Activated CD4-positive, alpha-beta T cell treated with anti-CD3 and anti-CD28 coated beads for 36 hours (primary cell): ENCODE measurements at regions not wholly inside any gene's neighbourhood (a gene's known extent, or its start where the extent isn't known, plus 50 kb on each side); places are given as distances from the start of the nearest gene placed in this dataset.
"Not testable (repeated sequence)": the region's sequence is repeated elsewhere in the genome, so short reads cannot be mapped to it uniquely, and the experiment has no call there.

Experiments
- ATAC-seq: fragments of 200-7000 bp; cut with Tn5 transposase; one replicate; pipeline ENCODE4 v1.10.0; 2021; ENCODE audit warnings: mild to moderate bottlenecking, moderate library complexity
- CTCF ChIA-PET: fragments of 350-600 bp; sonication (Branson Sonifier 250); formaldehyde crosslinking; loops from one replicate; lab custom pipeline; 2021; ENCODE audit warnings: antibody characterized with exemption; lab: Charles Lee
- POLR2A ChIA-PET: fragments of 350-600 bp; sonication (Branson Sonifier 250); formaldehyde crosslinking; loops from one replicate; lab custom pipeline; 2021; ENCODE audit warnings: antibody characterized with exemption, inconsistent platforms; lab: Charles Lee
- DNase-seq: peaks from one replicate; pipeline ENCODE4 v3.0.0-alpha.2; 2020
- H3K27ac Mint-ChIP-seq: one replicate; pipeline ENCODE4 v1.8.0; 2021; ENCODE audit warnings: mixed read lengths
- H3K27me3 Mint-ChIP-seq: one replicate; pipeline ENCODE4 v1.8.0; 2021; ENCODE audit warnings: mixed read lengths
- H3K36me3 Mint-ChIP-seq: one replicate; pipeline ENCODE4 v1.8.0; 2021; ENCODE audit warnings: low read depth, mixed read lengths
- H3K4me1 Mint-ChIP-seq: one replicate; pipeline ENCODE4 v1.8.0; 2021; ENCODE audit warnings: mixed read lengths
- H3K4me3 Mint-ChIP-seq: one replicate; pipeline ENCODE4 v1.8.0; 2021; ENCODE audit warnings: mild to moderate bottlenecking, moderate library complexity, mixed read lengths
- H3K9me3 Mint-ChIP-seq: one replicate; pipeline ENCODE4 v1.8.0; 2021; ENCODE audit warnings: low read depth, mixed read lengths
- intact Hi-C, 2 experiments: fragments of 100-400 bp; cut with DNase I in 1 of 2; cut with micrococcal nuclease in 1 of 2; formaldehyde crosslinking; loops; one replicate each; pipeline versions ENCODE4 v1.14.2 to v1.15.1; 2022 to 2024; cut with DNase I, micrococcal nuclease

GRCh38 chr2:87466591-87467120 is 281.2 kb upstream of the PLGLB2 start:
- Mint-ChIP-seq H3K27ac (peak overlapping the region; percentile 55), H3K4me1 (peaks cover 46% of the 10 kb centered on the region)
- intact Hi-C loops, POLR2A ChIA-PET, H3K27me3 Mint-ChIP-seq, CTCF ChIA-PET, H3K4me3 Mint-ChIP-seq, H3K9me3 Mint-ChIP-seq, H3K36me3 Mint-ChIP-seq: not testable (repeated sequence)
- ATAC-seq (peak; percentile 85), DNase-seq (peak; percentile 92)

GRCh38 chr2:87468429-87468981 is 279.4 kb upstream of the PLGLB2 start:
- Mint-ChIP-seq H3K4me1 (peaks cover 46% of the 10 kb centered on the region), H3K27ac (peak overlapping the region; percentile 60)
- POLR2A ChIA-PET, H3K4me3 Mint-ChIP-seq, ATAC-seq, H3K36me3 Mint-ChIP-seq, intact Hi-C loops, H3K9me3 Mint-ChIP-seq, DNase-seq, CTCF ChIA-PET, H3K27me3 Mint-ChIP-seq: not testable (repeated sequence)

GRCh38 chr2:87469180-87470151 is 278.4 kb upstream of the PLGLB2 start:
- H3K27me3 Mint-ChIP-seq, CTCF ChIA-PET, H3K36me3 Mint-ChIP-seq, H3K9me3 Mint-ChIP-seq, intact Hi-C loops, POLR2A ChIA-PET: not testable (repeated sequence)
- Mint-ChIP-seq H3K4me1 (peaks cover 44% of the 10 kb centered on the region), H3K27ac (peak overlapping the region; percentile 98), H3K4me3 (peak overlapping the region; percentile 75)
- ATAC-seq, result peak; percentile 54
- peak; percentile 65 for DNase-seq

- ATAC-seq (peak; percentile 30), DNase-seq (peak; percentile 59)
These were observed 277.2 kb upstream of the PLGLB2 start for GRCh38 chr2:87470381-87471380.

GRCh38 chr2:87471478-87471877 is 276.4 kb upstream of the PLGLB2 start:
- Mint-ChIP-seq H3K27ac (peak overlapping the region; percentile 89), H3K4me1 (peaks cover 39% of the 10 kb centered on the region), H3K4me3 (peak overlapping the region; percentile 75)
- H3K27me3 Mint-ChIP-seq, ATAC-seq, intact Hi-C loops, CTCF ChIA-PET, POLR2A ChIA-PET, DNase-seq, H3K36me3 Mint-ChIP-seq, H3K9me3 Mint-ChIP-seq: not testable (repeated sequence)

More at GRCh38 chr2:87470381-87471380, 277.2 kb upstream of the PLGLB2 start:
- H3K27me3 Mint-ChIP-seq, H3K9me3 Mint-ChIP-seq, CTCF ChIA-PET, intact Hi-C loops, H3K36me3 Mint-ChIP-seq, POLR2A ChIA-PET: not testable (repeated sequence)
- Mint-ChIP-seq H3K4me3 (peak overlapping the region; percentile 75), H3K4me1 (peaks cover 42% of the 10 kb centered on the region), H3K27ac (peak overlapping the region; percentile 98)

GRCh38 chr2:87476223-87476872 is 271.5 kb upstream of the PLGLB2 start:
- H3K9me3 Mint-ChIP-seq, POLR2A ChIA-PET, H3K36me3 Mint-ChIP-seq, H3K27me3 Mint-ChIP-seq, CTCF ChIA-PET, DNase-seq, intact Hi-C loops: not testable (repeated sequence)
- Mint-ChIP-seq H3K4me3 (peak overlapping the region; percentile 55), H3K27ac (peak overlapping the region; percentile 81), H3K4me1 (peaks cover 20% of the 10 kb centered on the region)
- peak; percentile 62 for ATAC-seq

GRCh38 chr2:87476936-87477335 is 271.0 kb upstream of the PLGLB2 start:
- peak overlapping the region; percentile 81 for H3K27ac Mint-ChIP-seq
- H3K9me3 Mint-ChIP-seq, H3K36me3 Mint-ChIP-seq, H3K27me3 Mint-ChIP-seq, CTCF ChIA-PET, intact Hi-C loops, POLR2A ChIA-PET: not testable (repeated sequence)
- DNase-seq (peak; percentile 66), ATAC-seq (peak; percentile 70)
- H3K4me1 Mint-ChIP-seq, result peaks cover 20% of the 10 kb centered on the region
- peak overlapping the region; percentile 55 for H3K4me3 Mint-ChIP-seq

GRCh38 chr2:87477669-87478428 is 270.0 kb upstream of the PLGLB2 start:
- H3K4me3 Mint-ChIP-seq, CTCF ChIA-PET, POLR2A ChIA-PET, ATAC-seq, H3K9me3 Mint-ChIP-seq, H3K27me3 Mint-ChIP-seq, DNase-seq, intact Hi-C loops, H3K27ac Mint-ChIP-seq: not testable (repeated sequence)
- peaks cover 11% of the 10 kb centered on the region for H3K36me3 Mint-ChIP-seq
- H3K4me1 Mint-ChIP-seq, result peaks cover 26% of the 10 kb centered on the region

GRCh38 chr2:87478911-87479310 is 269.0 kb upstream of the PLGLB2 start:
- POLR2A ChIA-PET, DNase-seq, H3K9me3 Mint-ChIP-seq, H3K27ac Mint-ChIP-seq, H3K4me3 Mint-ChIP-seq, ATAC-seq, CTCF ChIA-PET, intact Hi-C loops, H3K27me3 Mint-ChIP-seq: not testable (repeated sequence)
- Mint-ChIP-seq H3K36me3 (peaks cover 11% of the 10 kb centered on the region), H3K4me1 (peaks cover 31% of the 10 kb centered on the region)

GRCh38 chr2:87483093-87483680 is 264.7 kb upstream of the PLGLB2 start:
- POLR2A ChIA-PET, H3K36me3 Mint-ChIP-seq, CTCF ChIA-PET, H3K4me3 Mint-ChIP-seq, intact Hi-C loops, H3K27me3 Mint-ChIP-seq, H3K9me3 Mint-ChIP-seq: not testable (repeated sequence)
- Mint-ChIP-seq H3K4me1 (peaks cover 34% of the 10 kb centered on the region), H3K27ac (peak overlapping the region; percentile 51)
- ATAC-seq (peak; percentile 71), DNase-seq (peak; percentile 34)
